ENCODE measurements at regions not wholly inside any gene's neighbourhood (a gene's known extent, or its start where the extent isn't known, plus 50 kb on each side); places are given as distances from the start of the nearest gene placed in this dataset.

- no peak overlapping the region for H3K27ac Mint-ChIP-seq
- H3K4me1 Mint-ChIP-seq = peaks cover 0 to 6% (median 0%) of the 10 kb centered on the region in 3 donors
- H3K9me3 Mint-ChIP-seq = peaks cover 0 to 4% (median 0%) of the 10 kb centered on the region in 5 donors
- ChIA-PET POLR2A (no interaction called here), CTCF (no interaction called here)
- no peaks in the 10 kb centered on the region for H3K27me3 ChIP-seq (ENCODE audit: insufficient read depth, low read length, poor library complexity, severe bottlenecking)
- no peaks in the 10 kb centered on the region for H3K9me3 ChIP-seq (ENCODE audit: low read length)
- H3K4me3 Mint-ChIP-seq = no peak overlapping the region
- no peaks in the 10 kb centered on the region for H3K4me1 ChIP-seq (ENCODE audit: insufficient read depth, low read length)
- H3K27ac ChIP-seq (ENCODE audit: low read depth, low read length) = no peak overlapping the region
- H3K4me3 ChIP-seq (ENCODE audit: low read length) = no peak overlapping the region
- peaks cover 0 to 5% of the 10 kb centered on the region in 2 donors for H3K27me3 Mint-ChIP-seq
- H3K36me3 ChIP-seq (ENCODE audit: insufficient read depth, low read length) = no peaks in the 10 kb centered on the region
- DNase-seq = no peak
- H3K36me3 Mint-ChIP-seq = no peaks in the 10 kb centered on the region
Measured at GRCh38 chr2:133726973-133727372, 158.7 kb upstream of the NCKAP5 start.

GRCh38 chr2:133732059-133732458, 163.8 kb upstream of the NCKAP5 start:
- ChIA-PET CTCF (no interaction called here), POLR2A (no interaction called here)
- no peaks in the 10 kb centered on the region for H3K36me3 Mint-ChIP-seq
- H3K27me3 ChIP-seq (ENCODE audit: insufficient read depth, low read length, poor library complexity, severe bottlenecking) = no peaks in the 10 kb centered on the region
- H3K4me1 Mint-ChIP-seq = peaks cover 0 to 4% (median 0%) of the 10 kb centered on the region in 3 donors
- H3K27ac Mint-ChIP-seq = no peak overlapping the region
- H3K9me3 Mint-ChIP-seq = peaks cover 0 to 2% (median 0%) of the 10 kb centered on the region in 5 donors
- no peaks in the 10 kb centered on the region for H3K4me1 ChIP-seq (ENCODE audit: insufficient read depth, low read length)
- H3K27ac ChIP-seq (ENCODE audit: low read depth, low read length) = no peak overlapping the region
- no peak overlapping the region for H3K4me3 ChIP-seq (ENCODE audit: low read length)
- H3K27me3 Mint-ChIP-seq = peaks cover 0 to 6% of the 10 kb centered on the region in 2 donors
- no peak for DNase-seq
- no peaks in the 10 kb centered on the region for H3K9me3 ChIP-seq (ENCODE audit: low read length)
- H3K4me3 Mint-ChIP-seq = no peak overlapping the region
- no peaks in the 10 kb centered on the region for H3K36me3 ChIP-seq (ENCODE audit: insufficient read depth, low read length)

GRCh38 chr2:133732982-133733900, 165.0 kb upstream of the NCKAP5 start:
- DNase-seq = no peak
- ChIA-PET CTCF (no interaction called here), POLR2A (no interaction called here)
- no peaks in the 10 kb centered on the region for H3K36me3 ChIP-seq (ENCODE audit: insufficient read depth, low read length)
- H3K4me3 ChIP-seq (ENCODE audit: low read length) = no peak overlapping the region
- no peak overlapping the region for H3K4me3 Mint-ChIP-seq
- no peaks in the 10 kb centered on the region for H3K9me3 ChIP-seq (ENCODE audit: low read length)
- H3K4me1 Mint-ChIP-seq = no peaks in the 10 kb centered on the region
- H3K36me3 Mint-ChIP-seq = no peaks in the 10 kb centered on the region
- H3K4me1 ChIP-seq (ENCODE audit: insufficient read depth, low read length) = no peaks in the 10 kb centered on the region
- peaks cover 0 to 6% of the 10 kb centered on the region in 2 donors for H3K27me3 Mint-ChIP-seq
- H3K27me3 ChIP-seq (ENCODE audit: insufficient read depth, low read length, poor library complexity, severe bottlenecking) = no peaks in the 10 kb centered on the region
- peaks cover 0 to 2% (median 0%) of the 10 kb centered on the region in 5 donors for H3K9me3 Mint-ChIP-seq
- no peak overlapping the region for H3K27ac ChIP-seq (ENCODE audit: low read depth, low read length)
- H3K27ac Mint-ChIP-seq = no peak overlapping the region

- Histone ChIP-seq H3K27ac (ENCODE audit: low read depth, low read length) (no peak overlapping the region), H3K36me3 (ENCODE audit: insufficient read depth, low read length) (no peaks in the 10 kb centered on the region), H3K4me1 (ENCODE audit: insufficient read depth, low read length) (no peaks in the 10 kb centered on the region), H3K27me3 (ENCODE audit: insufficient read depth, low read length, poor library complexity, severe bottlenecking) (no peaks in the 10 kb centered on the region), H3K4me3 (ENCODE audit: low read length) (no peak overlapping the region), H3K9me3 (ENCODE audit: low read length) (no peaks in the 10 kb centered on the region)
- Mint-ChIP-seq H3K27me3 (peaks cover 0 to 6% of the 10 kb centered on the region in 2 donors), H3K27ac (no peak overlapping the region), H3K9me3 (peaks cover 0 to 2% (median 0%) of the 10 kb centered on the region in 5 donors), H3K4me3 (no peak overlapping the region), H3K4me1 (no peaks in the 10 kb centered on the region), H3K36me3 (no peaks in the 10 kb centered on the region)
- ChIA-PET POLR2A (no interaction called here), CTCF (no interaction called here)
- DNase-seq = no peak
Measured at GRCh38 chr2:133733901-133734255, 165.6 kb upstream of the NCKAP5 start.

- Histone ChIP-seq H3K9me3 (ENCODE audit: low read length) (no peaks in the 10 kb centered on the region), H3K27me3 (ENCODE audit: insufficient read depth, low read length, poor library complexity, severe bottlenecking) (no peaks in the 10 kb centered on the region), H3K36me3 (ENCODE audit: insufficient read depth, low read length) (no peaks in the 10 kb centered on the region), H3K4me3 (ENCODE audit: low read length) (no peak overlapping the region), H3K27ac (ENCODE audit: low read depth, low read length) (no peak overlapping the region), H3K4me1 (ENCODE audit: insufficient read depth, low read length) (no peaks in the 10 kb centered on the region)
- ChIA-PET CTCF (no interaction called here), POLR2A (no interaction called here)
- no peaks in the 10 kb centered on the region for H3K36me3 Mint-ChIP-seq
- no peak overlapping the region for H3K4me3 Mint-ChIP-seq
- H3K4me1 Mint-ChIP-seq = no peaks in the 10 kb centered on the region
- peaks cover 0 to 4% of the 10 kb centered on the region in 2 donors for H3K27me3 Mint-ChIP-seq
- no peak for DNase-seq
- H3K27ac Mint-ChIP-seq = no peak overlapping the region
- H3K9me3 Mint-ChIP-seq = peaks cover 0 to 2% (median 0%) of the 10 kb centered on the region in 5 donors
Measured at GRCh38 chr2:133734716-133735495, 166.6 kb upstream of the NCKAP5 start.

- Mint-ChIP-seq H3K36me3 (no peaks in the 10 kb centered on the region), H3K27ac (no peak overlapping the region), H3K9me3 (peaks cover 0 to 3% (median 0%) of the 10 kb centered on the region in 5 donors), H3K27me3 (peaks cover 0 to 1% of the 10 kb centered on the region in 2 donors), H3K4me1 (no peaks in the 10 kb centered on the region), H3K4me3 (no peak overlapping the region)
- ChIA-PET CTCF (no interaction called here), POLR2A (no interaction called here)
- no peak overlapping the region for H3K4me3 ChIP-seq (ENCODE audit: low read length)
- no peaks in the 10 kb centered on the region for H3K9me3 ChIP-seq (ENCODE audit: low read length)
- no peak overlapping the region for H3K27ac ChIP-seq (ENCODE audit: low read depth, low read length)
- no peaks in the 10 kb centered on the region for H3K4me1 ChIP-seq (ENCODE audit: insufficient read depth, low read length)
- no peaks in the 10 kb centered on the region for H3K36me3 ChIP-seq (ENCODE audit: insufficient read depth, low read length)
- H3K27me3 ChIP-seq (ENCODE audit: insufficient read depth, low read length, poor library complexity, severe bottlenecking) = no peaks in the 10 kb centered on the region
- no peak for DNase-seq
Measured at GRCh38 chr2:133736674-133737073, 168.4 kb upstream of the NCKAP5 start.

- POLR2A ChIA-PET = no interaction called here
- no peak overlapping the region for H3K27ac ChIP-seq (ENCODE audit: low read depth, low read length)
- DNase-seq = no peak
- no peak overlapping the region for H3K4me3 Mint-ChIP-seq
- CTCF ChIA-PET = no interaction called here
- peaks cover under 1 to 1% of the 10 kb centered on the region in 2 donors for H3K27me3 Mint-ChIP-seq
- no peaks in the 10 kb centered on the region for H3K27me3 ChIP-seq (ENCODE audit: insufficient read depth, low read length, poor library complexity, severe bottlenecking)
- H3K36me3 Mint-ChIP-seq = no peaks in the 10 kb centered on the region
- H3K4me1 Mint-ChIP-seq = no peaks in the 10 kb centered on the region
- H3K4me1 ChIP-seq (ENCODE audit: insufficient read depth, low read length) = no peaks in the 10 kb centered on the region
- H3K4me3 ChIP-seq (ENCODE audit: low read length) = no peak overlapping the region
- peaks cover 0 to 3% (median 0%) of the 10 kb centered on the region in 5 donors for H3K9me3 Mint-ChIP-seq
- no peaks in the 10 kb centered on the region for H3K9me3 ChIP-seq (ENCODE audit: low read length)
- H3K36me3 ChIP-seq (ENCODE audit: insufficient read depth, low read length) = no peaks in the 10 kb centered on the region
- H3K27ac Mint-ChIP-seq = no peak overlapping the region
Measured at GRCh38 chr2:133737242-133737993, 169.2 kb upstream of the NCKAP5 start.

GRCh38 chr2:133739039-133739438, 170.8 kb upstream of the NCKAP5 start:
- no peak overlapping the region for H3K4me3 ChIP-seq (ENCODE audit: low read length)
- H3K9me3 ChIP-seq (ENCODE audit: low read length) = no peaks in the 10 kb centered on the region
- no peak for DNase-seq
- no peaks in the 10 kb centered on the region for H3K36me3 ChIP-seq (ENCODE audit: insufficient read depth, low read length)
- ChIA-PET CTCF (no interaction called here), POLR2A (no interaction called here)
- Mint-ChIP-seq H3K27me3 (peaks cover 3 to 10% of the 10 kb centered on the region in 2 donors), H3K36me3 (no peaks in the 10 kb centered on the region), H3K4me3 (no peak overlapping the region), H3K4me1 (no peaks in the 10 kb centered on the region), H3K9me3 (peaks cover 0 to 3% (median 1%) of the 10 kb centered on the region in 5 donors), H3K27ac (no peak overlapping the region)
- H3K4me1 ChIP-seq (ENCODE audit: insufficient read depth, low read length) = no peaks in the 10 kb centered on the region
- H3K27ac ChIP-seq (ENCODE audit: low read depth, low read length) = no peak overlapping the region
- no peaks in the 10 kb centered on the region for H3K27me3 ChIP-seq (ENCODE audit: insufficient read depth, low read length, poor library complexity, severe bottlenecking)
